ENCODE measurements at regions not wholly inside any gene's neighbourhood (a gene's known extent, or its start where the extent isn't known, plus 50 kb on each side); places are given as distances from the start of the nearest gene placed in this dataset.

DNA sequence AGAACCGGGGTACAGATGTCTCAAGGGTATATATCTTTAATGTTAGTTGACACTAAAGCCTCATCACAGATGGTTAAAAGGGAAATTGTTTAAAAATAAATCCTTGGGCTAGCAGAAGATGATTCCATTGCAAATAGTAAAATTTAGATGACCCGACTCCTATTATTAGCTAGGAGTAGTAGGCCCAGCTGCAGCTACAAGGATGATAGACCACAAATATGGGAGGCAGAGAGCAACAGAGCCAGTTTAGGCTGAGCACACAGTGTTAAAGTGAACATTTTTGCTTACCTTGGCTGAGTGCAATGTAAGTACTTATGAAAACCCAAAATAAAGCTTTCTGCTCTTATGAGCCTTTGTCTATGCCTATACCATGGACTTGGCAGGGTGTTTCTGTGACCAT, 100.5 kb upstream of the COL11A1 start:
- intact Hi-C loops (cut with DNase I; ENCODE audit: low total_unique reads), result no loop called here
- Histone ChIP-seq H3K4me1 (no peaks in the 10 kb centered on the region), H3K27ac (no peak overlapping the region), H3K36me3 (ENCODE audit: low read depth, missing control alignments) (no peaks in the 10 kb centered on the region), H3K9me3 (no peaks in the 10 kb centered on the region), H3K27me3 (no peaks in the 10 kb centered on the region), H3K4me3 (no peak overlapping the region)
- DNase-seq, result no peak
- WGBS, 2 donors, result 36 to 60% methylated on average over 2 of the region's 2 CpGs
- TF ChIP-seq, protein P1, sequence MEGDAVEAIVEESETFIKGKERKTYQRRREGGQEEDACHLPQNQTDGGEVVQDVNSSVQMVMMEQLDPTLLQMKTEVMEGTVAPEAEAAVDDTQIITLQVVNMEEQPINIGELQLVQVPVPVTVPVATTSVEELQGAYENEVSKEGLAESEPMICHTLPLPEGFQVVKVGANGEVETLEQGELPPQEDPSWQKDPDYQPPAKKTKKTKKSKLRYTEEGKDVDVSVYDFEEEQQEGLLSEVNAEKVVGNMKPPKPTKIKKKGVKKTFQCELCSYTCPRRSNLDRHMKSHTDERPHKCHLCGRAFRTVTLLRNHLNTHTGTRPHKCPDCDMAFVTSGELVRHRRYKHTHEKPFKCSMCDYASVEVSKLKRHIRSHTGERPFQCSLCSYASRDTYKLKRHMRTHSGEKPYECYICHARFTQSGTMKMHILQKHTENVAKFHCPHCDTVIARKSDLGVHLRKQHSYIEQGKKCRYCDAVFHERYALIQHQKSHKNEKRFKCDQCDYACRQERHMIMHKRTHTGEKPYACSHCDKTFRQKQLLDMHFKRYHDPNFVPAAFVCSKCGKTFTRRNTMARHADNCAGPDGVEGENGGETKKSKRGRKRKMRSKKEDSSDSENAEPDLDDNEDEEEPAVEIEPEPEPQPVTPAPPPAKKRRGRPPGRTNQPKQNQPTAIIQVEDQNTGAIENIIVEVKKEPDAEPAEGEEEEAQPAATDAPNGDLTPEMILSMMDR (IDR thresholded peaks at IDR 0.05), result no peak
- TF ChIP-seq POLR2A (IDR thresholded peaks at IDR 0.05), result no peak

DNA sequence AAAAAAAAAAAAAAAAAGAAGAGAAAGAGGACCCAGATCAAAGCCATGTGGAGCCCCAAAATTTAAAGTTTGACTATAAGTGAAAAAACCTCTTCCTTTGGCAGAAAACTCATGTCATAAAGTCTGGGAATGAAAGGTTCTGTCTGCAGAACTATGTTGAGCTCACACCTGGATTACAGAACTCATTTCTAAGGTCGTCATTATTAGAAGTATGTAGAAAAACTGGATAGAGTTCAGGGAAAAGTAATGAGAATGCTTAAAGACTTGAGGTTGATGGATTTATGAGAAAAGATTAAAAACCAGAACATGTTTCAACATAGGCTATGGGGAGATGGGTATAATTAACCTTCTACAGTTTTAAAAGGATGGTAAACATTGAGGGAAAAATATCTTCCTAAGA, 90.7 kb upstream of the COL11A1 start:
- Histone ChIP-seq H3K4me1 (no peaks in the 10 kb centered on the region), H3K4me3 (no peak overlapping the region), H3K27me3 (no peaks in the 10 kb centered on the region), H3K9me3 (no peaks in the 10 kb centered on the region), H3K27ac (no peak overlapping the region), H3K36me3 (ENCODE audit: low read depth, missing control alignments) (no peaks in the 10 kb centered on the region)
- DNase-seq, result no peak
- no peak for TF ChIP-seq POLR2A (IDR thresholded peaks at IDR 0.05)
- TF ChIP-seq, protein P1 (IDR thresholded peaks at IDR 0.05), result no peak
- 55 to 56% methylated on average over 1 of the region's 1 CpG for WGBS, 2 donors
- intact Hi-C loops (cut with DNase I; ENCODE audit: low total_unique reads), result no loop called here

DNA sequence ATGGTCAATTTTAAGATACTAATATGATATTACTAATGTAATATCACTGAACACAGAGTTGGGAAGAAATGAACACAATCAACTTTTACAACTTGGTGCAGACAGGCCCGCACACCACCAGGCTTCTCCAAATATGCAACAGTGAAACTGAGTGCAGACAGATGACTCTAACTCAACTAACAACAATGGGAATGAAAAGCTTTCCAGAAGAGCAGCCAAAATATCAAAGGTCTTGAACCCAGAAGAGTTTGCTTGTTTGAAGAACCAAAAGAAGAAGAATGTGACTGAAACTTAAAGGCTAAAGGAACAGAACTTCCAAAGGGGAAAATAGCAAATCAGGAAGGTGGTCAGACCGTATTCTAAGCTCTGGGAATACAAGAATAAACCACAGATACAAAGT, 89.8 kb upstream of the COL11A1 start:
- no peaks in the 10 kb centered on the region for H3K27me3 ChIP-seq
- no peaks in the 10 kb centered on the region for H3K4me1 ChIP-seq
- H3K27ac ChIP-seq, result no peak overlapping the region
- whole genome bisulfite sequencing, 2 donors, result 65 to 83% methylated on average over 2 of the region's 2 CpGs
- H3K9me3 ChIP-seq, result no peaks in the 10 kb centered on the region
- no peak overlapping the region for H3K4me3 ChIP-seq
- no peak for DNase-seq
- H3K36me3 ChIP-seq (ENCODE audit: low read depth, missing control alignments), result no peaks in the 10 kb centered on the region
- no peak for TF ChIP-seq POLR2A (IDR thresholded peaks at IDR 0.05)
- TF ChIP-seq, protein P1 (IDR thresholded peaks at IDR 0.05), result no peak
- intact Hi-C loops (cut with DNase I; ENCODE audit: low total_unique reads), result no loop called here

DNA sequence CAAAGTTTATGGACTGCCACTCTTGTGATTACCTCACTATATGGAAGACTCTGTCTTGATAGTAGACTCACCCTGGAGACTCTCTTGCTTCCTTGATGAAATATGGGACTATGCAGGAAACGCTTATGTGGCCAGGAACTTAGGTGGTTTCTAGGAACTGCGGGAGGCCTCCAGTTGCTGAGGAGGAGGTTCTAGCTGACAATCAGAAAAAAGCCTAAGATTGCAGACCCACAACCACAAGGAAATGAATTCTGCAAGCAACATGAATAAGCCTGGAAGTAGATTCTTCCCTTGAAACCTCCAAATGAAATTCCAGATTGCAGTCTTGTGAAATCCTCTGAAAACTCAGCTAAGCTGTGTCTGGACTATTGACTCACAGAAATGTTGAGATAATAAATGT, 88.9 kb upstream of the COL11A1 start:
- DNase-seq, result no peak
- no peak overlapping the region for H3K4me3 ChIP-seq
- WGBS, 2 donors, result 74 to 95% methylated on average over 2 of the region's 2 CpGs
- H3K9me3 ChIP-seq, result no peaks in the 10 kb centered on the region
- TF ChIP-seq POLR2A (IDR thresholded peaks at IDR 0.05), result no peak
- TF ChIP-seq, protein P1 (IDR thresholded peaks at IDR 0.05), result no peak
- H3K4me1 ChIP-seq, result no peaks in the 10 kb centered on the region
- H3K27me3 ChIP-seq, result no peaks in the 10 kb centered on the region
- no peaks in the 10 kb centered on the region for H3K36me3 ChIP-seq (ENCODE audit: low read depth, missing control alignments)
- intact Hi-C loops (cut with DNase I; ENCODE audit: low total_unique reads), result no loop called here
- H3K27ac ChIP-seq, result no peak overlapping the region

DNA sequence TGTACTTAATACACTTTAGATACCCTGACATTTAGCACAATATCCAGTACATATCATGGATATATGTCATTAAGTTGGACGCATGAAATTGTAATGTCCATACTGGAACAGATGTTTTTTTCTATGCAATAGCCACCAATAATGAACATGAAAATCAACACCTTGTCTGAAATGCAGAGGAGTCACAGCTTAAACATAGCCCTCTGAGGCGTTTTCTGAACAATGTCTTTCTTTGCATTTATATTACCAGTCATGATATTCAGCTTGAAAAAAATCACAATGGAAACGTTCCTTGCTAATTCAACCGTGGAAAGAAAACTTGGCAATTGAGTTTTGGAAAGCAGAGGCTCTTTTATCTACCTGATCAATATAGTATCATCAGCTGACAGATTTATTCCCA, 86.7 kb upstream of the COL11A1 start:
- no peak overlapping the region for H3K4me3 ChIP-seq
- no peaks in the 10 kb centered on the region for H3K36me3 ChIP-seq (ENCODE audit: low read depth, missing control alignments)
- intact Hi-C loops (cut with DNase I; ENCODE audit: low total_unique reads), result no loop called here
- no peaks in the 10 kb centered on the region for H3K4me1 ChIP-seq
- TF ChIP-seq, protein P1 (IDR thresholded peaks at IDR 0.05), result no peak
- TF ChIP-seq POLR2A (IDR thresholded peaks at IDR 0.05), result no peak
- DNase-seq, result no peak
- H3K9me3 ChIP-seq, result no peaks in the 10 kb centered on the region
- no peaks in the 10 kb centered on the region for H3K27me3 ChIP-seq
- H3K27ac ChIP-seq, result no peak overlapping the region
- WGBS, 2 donors, result 58 to 63% methylated on average over 4 of the region's 4 CpGs
